B cell (primary cell): ENCODE measurements at regions not wholly inside any gene's neighbourhood (a gene's known extent, or its start where the extent isn't known, plus 50 kb on each side); places are given as distances from the start of the nearest gene placed in this dataset.

ENCODE experiments used
- ATAC-seq: fragments of 200-7000 bp; cut with Tn5 transposase; one replicate; pipeline ENCODE4 v1.10.0; 2021; ENCODE audit warnings: low read depth, mild to moderate bottlenecking, moderate number of reproducible peaks, moderate library complexity
- CTCF ChIA-PET: fragments of 350-600 bp; sonication (Branson Sonifier 250); formaldehyde crosslinking; loops from one replicate; lab custom pipeline; 2021; ENCODE audit warnings: antibody characterized with exemption, inconsistent platforms; lab: Charles Lee
- POLR2A ChIA-PET: fragments of 350-600 bp; sonication (Branson Sonifier 250); formaldehyde crosslinking; loops from one replicate; lab custom pipeline; 2021; ENCODE audit warnings: antibody characterized with exemption; lab: Charles Lee
- DNase-seq: peaks from one replicate; pipeline ENCODE4 v3.0.0; 2013
- H2AFZ ChIP-seq: 2 replicates; pipeline ENCODE4 v1.6.1; 2012; ENCODE audit warnings: mild to moderate bottlenecking, low read depth, low read length; ENCODE audit not compliant: insufficient read depth, poor library complexity, severe bottlenecking
- H3K27ac ChIP-seq, 2 donors: 1 replicate in 1 of 2; 2 replicates in 1 of 2; pipeline ENCODE4 v1.5.1; 2012 to 2013; ENCODE audit warnings: low read length in 2 of 2, mild to moderate bottlenecking in 2 of 2, moderate library complexity in 1 of 2
- H3K27me3 ChIP-seq, 4 experiments: fragments of 200-600 bp in 1 of 4; sonication (generic) in 1 of 4; replicated peaks in 1 of 4; 1 replicate in 2 of 4; 2 replicates in 2 of 4; pipeline versions ENCODE4 v1.6.1 to v1.7.0; 2013 to 2016; ENCODE audit warnings: low read length in 3 of 4, mild to moderate bottlenecking in 2 of 4, mixed read lengths in 1 of 4, moderate library complexity in 1 of 4; ENCODE audit not compliant: insufficient read depth in 4 of 4, control insufficient read depth in 3 of 4; ENCODE audit errors: control extremely low read depth in 1 of 4
- H3K36me3 ChIP-seq, 2 experiments: replicated peaks in 1 of 2; 1 replicate in 1 of 2; 2 replicates in 1 of 2; pipeline versions ENCODE4 v1.6.1 to v1.7.1; 2013; ENCODE audit warnings: low read length in 1 of 2; ENCODE audit not compliant: insufficient read depth in 2 of 2, control insufficient read depth in 1 of 2; ENCODE audit errors: control extremely low read depth in 1 of 2, extremely low read depth in 1 of 2
- H3K4me1 ChIP-seq, 2 donors: fragments of 200-600 bp in 1 of 2; sonication (generic) in 1 of 2; 1 replicate in 1 of 2; 2 replicates in 1 of 2; pipeline versions ENCODE4 v1.5.1 to v1.6.1; 2013 to 2017; ENCODE audit warnings: low read length in 2 of 2; ENCODE audit not compliant: control insufficient read depth in 2 of 2, insufficient read depth in 2 of 2
- H3K4me2 ChIP-seq: replicated peaks from 2 replicates; pipeline ENCODE3; 2012; ENCODE audit warnings: mild to moderate bottlenecking, low read depth, low read length; ENCODE audit not compliant: poor library complexity, severe bottlenecking
- H3K4me3 ChIP-seq, 5 experiments: fragments of 200-600 bp in 1 of 5; sonication (generic) in 1 of 5; 1 replicate in 3 of 5; 2 replicates in 2 of 5; pipeline versions ENCODE4 v1.5.1 to v1.7.0; 2011 to 2016; ENCODE audit warnings: low read length in 4 of 5, mild to moderate bottlenecking in 4 of 5, low read depth in 2 of 5, control low read depth in 1 of 5, moderate library complexity in 1 of 5; ENCODE audit not compliant: insufficient read depth in 1 of 5; ENCODE audit errors: control extremely low read depth in 1 of 5, extremely low read depth in 1 of 5
- H3K79me2 ChIP-seq: fragments of 200-600 bp; sonication (generic); one replicate; pipeline ENCODE4 v1.6.0; 2016; ENCODE audit warnings: low read length; ENCODE audit not compliant: control insufficient read depth, insufficient read depth
- H3K9ac ChIP-seq: fragments of 200-600 bp; sonication (generic); 2 replicates; pipeline ENCODE4 v1.6.1; 2017; ENCODE audit warnings: mild to moderate bottlenecking, low read length, moderate library complexity
- H3K9me3 ChIP-seq, 3 donors: one replicate each; pipeline versions ENCODE4 v1.6.1 to v1.7.1; 2013; ENCODE audit warnings: low read length in 2 of 3; ENCODE audit not compliant: control insufficient read depth in 2 of 3, insufficient read depth in 1 of 3; ENCODE audit errors: control extremely low read depth in 1 of 3
- H4K20me1 ChIP-seq: 2 replicates; pipeline ENCODE4 v1.6.0; 2012; ENCODE audit warnings: mild to moderate bottlenecking, low read length; ENCODE audit not compliant: insufficient read depth, control insufficient read depth, poor library complexity, severe bottlenecking
- H3K27ac Mint-ChIP-seq: one replicate; pipeline ENCODE4 v1.8.0; 2021; ENCODE audit warnings: mixed read lengths
- H3K27me3 Mint-ChIP-seq: one replicate; pipeline ENCODE4 v1.8.0; 2021; ENCODE audit warnings: mixed read lengths
- H3K4me1 Mint-ChIP-seq: one replicate; pipeline ENCODE4 v1.8.0; 2021; ENCODE audit warnings: mixed read lengths
- H3K4me3 Mint-ChIP-seq: one replicate; pipeline ENCODE4 v1.8.0; 2021; ENCODE audit warnings: mixed read lengths
- H3K9me3 Mint-ChIP-seq: one replicate; pipeline ENCODE4 v1.8.0; 2022; ENCODE audit warnings: mixed read lengths; ENCODE audit not compliant: insufficient read depth
- CTCF ChIP-seq: fragments of 200-600 bp; IDR thresholded peaks from one replicate; pipeline ENCODE4 v1.8.0; 2022; ENCODE audit warnings: antibody characterized with exemption, mild to moderate bottlenecking
- EZH2 ChIP-seq: IDR thresholded peaks from 2 replicates; pipeline ENCODE4 v1.6.1; 2012; ENCODE audit warnings: borderline replicate concordance, low read depth, mild to moderate bottlenecking, moderate library complexity, low read length; ENCODE audit not compliant: insufficient read depth, poor library complexity, severe bottlenecking
- WGBS: methylation state at CpG from one replicate; pipeline ENCODE4 v1.1.5; 2013; ENCODE audit warnings: missing lambda C conversion rate; ENCODE audit not compliant: insufficient coverage; 5-methylcytosine and 5-hydroxymethylcytosine counted together
- intact Hi-C: fragments of 100-400 bp; cut with micrococcal nuclease; formaldehyde crosslinking; loops from one replicate; pipeline ENCODE4 v1.10.0; 2022

- ATAC-seq (no peak), DNase-seq (no peak)
- peaks cover 21 to 22% of the 10 kb centered on the region in 2 donors for H3K4me1 ChIP-seq
- no peaks in the 10 kb centered on the region for H3K36me3 ChIP-seq
- no peak overlapping the region for H3K4me3 ChIP-seq
- no peaks in the 10 kb centered on the region for H4K20me1 ChIP-seq
- H3K27ac ChIP-seq: no peak overlapping the region
- no peaks in the 10 kb centered on the region for H3K79me2 ChIP-seq
- CTCF ChIA-PET: interaction anchor here (1.0 kb wide), 1 partner anchor 345 kb away, joined by 3 read pairs; no protein-coding TSS in a partner anchor
- 95% methylated on average over 4 of the region's 6 CpGs for WGBS
- no peak overlapping the region for H3K27ac Mint-ChIP-seq
- no peaks in the 10 kb centered on the region for H3K27me3 ChIP-seq
- intact Hi-C loops: no loop called here
- TF ChIP-seq CTCF: no peak
- TF ChIP-seq EZH2: no peak
- H2AFZ ChIP-seq: no peak overlapping the region
- H3K27me3 Mint-ChIP-seq: no peaks in the 10 kb centered on the region
- H3K4me2 ChIP-seq: no peak overlapping the region
- no peaks in the 10 kb centered on the region for H3K9me3 Mint-ChIP-seq
- no peak overlapping the region for H3K4me3 Mint-ChIP-seq
- no peak overlapping the region for H3K9ac ChIP-seq
- peaks cover 0 to 3% (median 0%) of the 10 kb centered on the region in 3 donors for H3K9me3 ChIP-seq
- POLR2A ChIA-PET: interaction anchor here (0.6 kb wide), 1 partner anchor 25 kb away, joined by 5 read pairs; no protein-coding TSS in a partner anchor
- H3K4me1 Mint-ChIP-seq: peaks cover 15% of the 10 kb centered on the region
These were observed 260.2 kb upstream of the ANKRD55 start for GRCh38 chr5:56493308-56493707.

GRCh38 chr5:56492812-56493211 lies 259.7 kb upstream of the ANKRD55 start:
- POLR2A ChIA-PET: no interaction called here
- intact Hi-C loops: no loop called here

More at GRCh38 chr5:56492812-56493211, 259.7 kb upstream of the ANKRD55 start:
- DNase-seq (no peak), ATAC-seq (no peak)
- Mint-ChIP-seq H3K4me3 (no peak overlapping the region), H3K9me3 (no peaks in the 10 kb centered on the region), H3K4me1 (peaks cover 15% of the 10 kb centered on the region), H3K27me3 (no peaks in the 10 kb centered on the region), H3K27ac (no peak overlapping the region)
- Histone ChIP-seq H3K27me3 (no peaks in the 10 kb centered on the region), H2AFZ (no peak overlapping the region), H3K9me3 (peaks cover 0 to 7% (median 0%) of the 10 kb centered on the region in 3 donors), H3K27ac (no peak overlapping the region), H4K20me1 (no peaks in the 10 kb centered on the region), H3K4me3 (no peak overlapping the region), H3K9ac (no peak overlapping the region), H3K79me2 (no peaks in the 10 kb centered on the region), H3K4me2 (no peak overlapping the region), H3K4me1 (peaks cover 21 to 22% of the 10 kb centered on the region in 2 donors), H3K36me3 (no peaks in the 10 kb centered on the region)
- 86% methylated on average over 5 of the region's 5 CpGs for WGBS
- TF ChIP-seq CTCF (no peak), EZH2 (no peak)
- CTCF ChIA-PET: no interaction called here
